22Rv1 (cell line): ENCODE measurements at regions not wholly inside any gene's neighbourhood (a gene's known extent, or its start where the extent isn't known, plus 50 kb on each side); places are given as distances from the start of the nearest gene placed in this dataset.
"Not testable (repeated sequence)": the region's sequence is repeated elsewhere in the genome, so short reads cannot be mapped to it uniquely, and the experiment has no call there.

Experiments
- CTCF ChIP-seq: fragments of 450-650 bp; IDR thresholded peaks from 2 replicates; pipeline ENCODE4 v1.5.1; 2017; ENCODE audit warnings: mild to moderate bottlenecking
- ZFX ChIP-seq: fragments of 450-650 bp; IDR thresholded peaks from 2 replicates; pipeline ENCODE4 v1.6.1; 2017; ENCODE audit warnings: antibody characterized with exemption, borderline replicate concordance

GRCh38 chr16:33961536-33961935 is 502.1 kb downstream of the TP53TG3F start:
- peak; percentile 48 for TF ChIP-seq CTCF
- not testable (repeated sequence) for TF ChIP-seq ZFX
